ENCODE measurements at regions not wholly inside any gene's neighbourhood (a gene's known extent, or its start where the extent isn't known, plus 50 kb on each side); places are given as distances from the start of the nearest gene placed in this dataset.
A peak's percentile ranks its signal among the peaks of the same experiment; 100 is the strongest.

DNA sequence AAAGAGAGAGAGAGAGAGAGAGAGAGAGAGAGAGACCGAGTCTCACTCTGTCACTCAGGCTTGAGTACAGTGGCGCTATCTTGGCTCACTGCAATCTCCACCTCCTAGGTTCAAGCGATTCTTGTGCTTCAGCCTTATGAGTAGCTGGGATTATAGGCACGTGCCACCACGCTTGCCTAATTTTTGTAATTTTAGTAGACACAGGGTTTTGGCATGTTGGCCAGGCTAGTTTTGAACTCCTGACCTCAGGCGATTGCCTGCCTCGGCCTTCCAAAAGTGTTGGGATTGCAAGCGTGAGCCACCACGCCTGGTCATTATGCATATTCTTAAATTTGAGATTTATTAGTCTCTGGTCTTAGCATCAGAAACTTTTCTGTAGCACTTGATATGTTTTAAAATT lies 317.9 kb upstream of the ATP2B1 start:
- Histone ChIP-seq H3K4me3 (no peak overlapping the region), H3K4me1 (replicated peaks) (peaks cover 15% of the 10 kb centered on the region), H3K36me3 (no peaks in the 10 kb centered on the region), H3K27ac (no peak overlapping the region), H3K27me3 (replicated peaks) (no peaks in the 10 kb centered on the region), H3K9me3 (replicated peaks) (no peaks in the 10 kb centered on the region)
- DNase-seq (ENCODE audit: low read depth in 1 of 2, low spot score in 2 of 2): no peak

DNA sequence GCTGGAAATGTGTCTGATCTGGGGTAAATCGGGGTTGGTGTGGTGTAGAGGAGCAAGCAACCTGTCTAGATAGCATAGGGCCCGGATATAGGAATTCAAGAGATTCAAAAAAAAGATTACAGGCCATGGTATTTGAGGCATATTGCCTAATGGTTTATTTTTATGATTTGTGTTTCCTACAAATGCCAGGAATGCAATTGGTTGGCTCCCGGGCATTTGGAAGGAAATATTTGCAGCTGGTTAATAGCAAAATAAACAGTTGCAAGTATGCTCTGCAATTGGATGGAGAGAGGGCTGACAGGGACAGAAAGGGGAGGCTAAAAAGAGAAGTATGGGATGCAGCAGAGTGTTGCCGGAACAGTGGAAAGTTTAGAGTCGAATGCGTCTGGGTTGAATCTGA lies 315.6 kb upstream of the ATP2B1 start:
- peak in 1 of 2 experiments; percentile 37 for DNase-seq (ENCODE audit: low read depth in 1 of 2, low spot score in 2 of 2)
- no peaks in the 10 kb centered on the region for H3K36me3 ChIP-seq
- H3K27me3 ChIP-seq (replicated peaks): no peaks in the 10 kb centered on the region
- H3K4me1 ChIP-seq (replicated peaks): peaks cover 15% of the 10 kb centered on the region
- H3K4me3 ChIP-seq: no peak overlapping the region
- H3K9me3 ChIP-seq (replicated peaks): no peaks in the 10 kb centered on the region
- no peak overlapping the region for H3K27ac ChIP-seq

DNA sequence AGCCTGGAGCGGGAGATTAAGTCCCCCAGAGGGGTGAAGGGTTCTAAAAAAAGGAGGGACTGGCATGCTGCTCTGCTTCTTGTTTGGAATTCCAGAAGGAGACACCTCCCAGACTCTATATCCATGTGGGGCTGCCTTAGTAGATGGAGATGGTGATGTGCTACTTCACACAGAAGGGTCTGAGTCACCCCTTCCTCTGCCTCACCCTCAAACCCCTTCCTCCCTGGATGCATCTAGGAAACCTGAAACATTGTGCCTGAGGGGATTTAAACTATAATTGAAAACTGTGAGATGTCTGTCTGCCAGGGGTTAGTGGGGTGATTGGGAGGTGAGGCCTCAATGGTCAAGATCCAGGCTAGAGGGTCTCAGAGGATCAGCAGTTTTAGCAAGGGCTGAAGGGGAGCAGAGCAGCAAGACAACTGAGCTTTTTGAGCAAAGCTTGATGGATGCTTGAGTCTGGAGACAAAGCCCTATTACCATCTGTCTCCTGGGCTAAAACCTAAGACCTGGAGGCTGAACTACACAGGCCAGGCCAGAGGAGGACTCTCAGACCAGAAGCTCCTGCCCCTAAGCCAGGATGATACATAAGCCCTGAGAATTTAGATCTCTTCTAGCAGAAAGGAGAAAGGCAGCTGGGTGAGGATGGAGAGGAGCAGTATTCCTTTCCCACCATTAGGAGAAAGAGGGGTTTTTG lies 314.7 kb upstream of the ATP2B1 start:
- DNase-seq (ENCODE audit: low read depth in 1 of 2, low spot score in 2 of 2): no peak
- no peak overlapping the region for H3K27ac ChIP-seq
- H3K9me3 ChIP-seq (replicated peaks): no peaks in the 10 kb centered on the region
- no peaks in the 10 kb centered on the region for H3K36me3 ChIP-seq
- no peak overlapping the region for H3K4me3 ChIP-seq
- no peaks in the 10 kb centered on the region for H3K27me3 ChIP-seq (replicated peaks)
- peaks cover 9% of the 10 kb centered on the region for H3K4me1 ChIP-seq (replicated peaks)

DNA sequence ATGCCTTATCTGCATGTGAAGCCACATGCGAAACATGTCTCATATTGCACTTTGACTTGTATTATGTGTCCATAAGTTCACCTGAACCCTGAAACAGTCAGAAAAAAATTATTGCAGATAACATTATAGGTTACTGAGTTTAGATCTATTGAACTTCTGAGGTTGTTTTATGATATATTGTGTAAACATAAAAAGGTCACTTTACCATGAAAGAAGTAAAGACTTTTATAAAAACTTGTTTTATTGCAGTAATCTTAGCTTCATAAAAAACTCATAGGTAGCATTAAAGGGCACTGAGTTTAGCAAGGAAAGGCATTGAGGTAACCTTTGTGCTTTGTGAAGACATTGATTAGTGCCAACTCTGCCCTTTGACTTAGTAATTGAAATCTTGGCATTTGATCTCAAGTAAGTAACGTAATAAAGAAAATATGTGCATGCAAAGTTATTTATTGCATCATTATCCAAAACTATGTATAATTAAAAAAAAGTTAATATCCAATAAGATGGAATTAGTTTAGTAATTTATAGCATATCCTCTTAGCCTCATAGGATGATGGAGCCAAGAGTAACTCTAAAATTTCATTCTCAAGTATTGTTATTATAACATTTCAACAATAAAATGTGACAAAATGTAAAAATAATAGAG lies 313.3 kb upstream of the ATP2B1 start:
- no peaks in the 10 kb centered on the region for H3K36me3 ChIP-seq
- no peaks in the 10 kb centered on the region for H3K9me3 ChIP-seq (replicated peaks)

DNA sequence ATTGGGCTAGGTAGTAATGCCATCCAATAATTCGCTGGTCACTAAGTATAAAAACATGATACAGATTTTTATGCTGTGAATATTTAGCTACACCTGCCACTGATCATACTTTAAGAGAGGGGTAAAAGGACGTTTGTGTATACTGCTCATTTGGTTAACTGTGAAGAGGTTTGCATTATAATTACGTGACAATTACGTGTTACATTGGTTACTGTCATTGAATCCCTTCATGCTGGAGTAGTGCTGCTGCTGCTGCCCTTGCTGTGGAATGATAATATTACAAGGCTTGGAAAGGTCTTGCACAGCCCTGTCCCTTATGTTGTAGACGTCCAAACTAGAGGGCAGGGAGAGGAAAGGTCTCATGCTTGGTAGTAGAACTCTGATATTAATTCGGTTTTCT lies 312.2 kb upstream of the ATP2B1 start:
- DNase-seq (ENCODE audit: low read depth in 1 of 2, low spot score in 2 of 2): no peak
- Histone ChIP-seq H3K27me3 (replicated peaks) (no peaks in the 10 kb centered on the region), H3K9me3 (replicated peaks) (no peaks in the 10 kb centered on the region), H3K4me1 (replicated peaks) (peaks cover 6% of the 10 kb centered on the region; the same call in 1 of the 2 replicates), H3K36me3 (no peaks in the 10 kb centered on the region), H3K27ac (no peak overlapping the region), H3K4me3 (no peak overlapping the region)

More for the DNA sequence above, 313.3 kb upstream of the ATP2B1 start:
- DNase-seq (ENCODE audit: low read depth in 1 of 2, low spot score in 2 of 2): no peak
- H3K27ac ChIP-seq: no peak overlapping the region
- no peak overlapping the region for H3K4me3 ChIP-seq
- H3K27me3 ChIP-seq (replicated peaks): no peaks in the 10 kb centered on the region
- peaks cover 6% of the 10 kb centered on the region; the same call in 1 of the 2 replicates for H3K4me1 ChIP-seq (replicated peaks)

DNA sequence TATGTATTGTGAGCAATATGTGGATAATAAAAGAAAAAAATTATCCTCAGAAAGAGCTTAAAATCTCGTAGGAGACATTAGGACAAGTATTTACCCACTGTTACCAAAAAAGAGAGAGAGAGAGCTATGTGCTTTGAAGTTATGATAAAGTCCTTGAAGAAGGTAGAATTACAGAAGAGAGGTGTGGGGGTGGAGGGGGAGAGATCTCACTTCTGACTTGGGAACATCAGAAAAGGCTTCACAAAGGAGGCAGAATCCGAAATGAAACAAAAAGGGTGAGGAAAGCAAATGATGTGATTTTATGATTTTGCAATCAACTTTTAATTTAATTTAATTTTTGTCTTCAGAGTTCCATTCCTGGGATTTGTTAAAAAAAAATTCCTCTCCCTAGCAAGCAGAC lies 311.8 kb upstream of the ATP2B1 start:
- Histone ChIP-seq H3K9me3 (replicated peaks) (no peaks in the 10 kb centered on the region), H3K36me3 (no peaks in the 10 kb centered on the region), H3K4me3 (no peak overlapping the region), H3K27me3 (replicated peaks) (no peaks in the 10 kb centered on the region), H3K27ac (no peak overlapping the region), H3K4me1 (replicated peaks) (peaks cover 8% of the 10 kb centered on the region)
- no peak for DNase-seq (ENCODE audit: low read depth in 1 of 2, low spot score in 2 of 2)

DNA sequence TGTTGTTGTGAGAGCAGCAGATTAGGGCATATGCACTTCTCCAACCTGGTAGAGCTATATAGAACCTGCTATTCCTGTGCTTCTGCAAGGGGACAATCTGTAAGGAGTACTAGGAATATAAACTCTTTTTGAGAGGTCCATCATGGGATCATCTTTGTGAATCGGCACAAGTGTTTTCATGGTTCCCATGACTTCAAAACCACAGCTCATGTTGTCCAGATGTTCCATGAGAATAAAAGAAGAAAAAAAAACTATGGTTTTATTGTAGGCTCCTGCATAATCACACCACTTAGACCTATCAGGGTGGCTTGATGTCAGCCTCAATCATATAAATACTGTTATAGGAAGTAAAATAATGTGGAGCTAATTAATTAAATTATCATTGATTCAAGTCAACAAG lies 311.4 kb upstream of the ATP2B1 start:
- Histone ChIP-seq H3K4me3 (no peak overlapping the region), H3K36me3 (no peaks in the 10 kb centered on the region), H3K9me3 (replicated peaks) (no peaks in the 10 kb centered on the region), H3K27me3 (replicated peaks) (no peaks in the 10 kb centered on the region), H3K4me1 (replicated peaks) (peaks cover 13% of the 10 kb centered on the region), H3K27ac (no peak overlapping the region)
- DNase-seq (ENCODE audit: low read depth in 1 of 2, low spot score in 2 of 2): no peak

DNA sequence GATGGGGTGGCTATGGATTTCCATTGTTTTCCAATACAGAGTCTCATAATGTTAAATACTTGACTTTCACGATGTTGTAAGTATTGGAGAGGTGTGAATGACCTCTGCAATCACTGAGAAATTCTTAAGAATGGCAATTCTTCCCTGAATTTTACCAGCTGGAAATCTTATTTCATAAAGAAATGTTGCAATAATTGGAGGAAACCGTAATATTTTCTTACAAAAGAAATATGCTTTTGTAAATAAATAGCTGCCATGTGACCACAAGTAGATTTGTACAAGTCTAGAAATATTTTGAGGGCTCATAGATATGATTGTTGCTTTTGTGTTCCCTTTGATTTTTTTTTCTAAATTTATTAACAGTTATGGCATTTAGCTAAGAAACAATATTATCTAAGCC lies 308.7 kb upstream of the ATP2B1 start:
- DNase-seq (ENCODE audit: low read depth in 1 of 2, low spot score in 2 of 2): no peak
- no peaks in the 10 kb centered on the region for H3K9me3 ChIP-seq (replicated peaks)
- no peaks in the 10 kb centered on the region for H3K36me3 ChIP-seq
- H3K27me3 ChIP-seq (replicated peaks): no peaks in the 10 kb centered on the region
- no peak overlapping the region for H3K27ac ChIP-seq
- H3K4me1 ChIP-seq (replicated peaks): peaks cover 7% of the 10 kb centered on the region
- no peak overlapping the region for H3K4me3 ChIP-seq

DNA sequence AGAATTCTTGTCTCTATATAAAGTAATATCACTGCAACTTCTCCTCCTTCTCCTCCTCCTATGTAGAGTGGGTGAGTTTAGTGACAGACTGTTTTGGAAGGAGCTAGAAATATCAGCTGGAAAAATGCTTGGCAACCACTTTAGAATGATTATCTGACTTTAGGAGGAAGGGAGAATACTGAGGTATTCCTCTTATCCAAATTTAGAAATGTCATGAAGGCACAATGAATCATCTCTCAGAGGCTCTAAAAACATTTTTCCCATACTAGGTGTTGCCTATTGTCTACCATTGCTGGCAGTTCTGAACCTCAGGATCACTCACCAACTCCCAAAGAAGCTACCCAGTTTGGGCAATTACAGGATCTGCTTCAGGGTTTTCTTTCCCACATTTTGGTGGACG lies 306.6 kb upstream of the ATP2B1 start:
- H3K36me3 ChIP-seq: no peaks in the 10 kb centered on the region
- DNase-seq (ENCODE audit: low read depth in 1 of 2, low spot score in 2 of 2): no peak
- peaks cover 7% of the 10 kb centered on the region for H3K4me1 ChIP-seq (replicated peaks)
- no peak overlapping the region for H3K27ac ChIP-seq
- no peak overlapping the region for H3K4me3 ChIP-seq
- H3K27me3 ChIP-seq (replicated peaks): no peaks in the 10 kb centered on the region
- no peaks in the 10 kb centered on the region for H3K9me3 ChIP-seq (replicated peaks)

DNA sequence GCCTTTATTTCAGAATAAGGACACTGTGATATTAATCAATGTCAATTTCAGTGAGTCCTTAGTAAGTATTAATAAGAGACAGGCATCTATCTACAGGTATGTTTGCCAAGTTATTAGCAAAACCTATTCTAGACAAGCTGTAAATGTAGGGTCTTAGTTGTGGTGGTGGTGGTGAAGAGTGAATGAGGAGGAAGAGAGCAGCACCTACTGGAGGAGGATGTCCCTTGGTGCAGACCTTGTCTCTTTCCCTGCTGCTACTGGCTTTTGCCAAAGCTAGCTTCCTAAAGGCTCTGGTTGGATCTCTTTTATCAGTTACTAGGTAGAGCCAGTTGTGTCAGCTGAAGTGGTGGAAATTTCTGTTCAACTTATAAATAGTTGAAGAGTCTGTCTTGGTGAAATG lies 304.8 kb upstream of the ATP2B1 start:
- Histone ChIP-seq H3K36me3 (no peaks in the 10 kb centered on the region), H3K27ac (no peak overlapping the region), H3K4me1 (replicated peaks) (peaks cover 7% of the 10 kb centered on the region), H3K9me3 (replicated peaks) (no peaks in the 10 kb centered on the region), H3K27me3 (replicated peaks) (no peaks in the 10 kb centered on the region), H3K4me3 (no peak overlapping the region)
- DNase-seq (ENCODE audit: low read depth in 1 of 2, low spot score in 2 of 2): no peak

DNA sequence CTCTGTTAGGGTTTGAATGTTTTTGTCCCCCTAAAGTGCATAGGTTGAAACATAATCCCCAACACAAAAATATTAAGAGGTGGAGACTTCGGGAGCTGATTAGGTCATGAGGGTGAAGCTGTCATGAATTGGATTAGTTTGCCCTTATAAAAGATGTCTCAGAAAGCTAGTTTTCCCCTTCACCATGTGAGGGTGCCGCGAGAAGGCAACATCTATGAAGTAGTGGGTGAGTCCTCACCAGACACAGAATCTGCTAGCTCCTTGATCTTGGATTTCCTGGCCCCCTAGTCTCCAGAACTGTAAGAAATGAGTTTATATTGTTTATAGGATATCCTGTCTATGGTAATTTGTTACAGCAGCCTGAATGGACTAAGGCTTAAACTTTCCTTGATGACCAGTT lies 301.5 kb upstream of the ATP2B1 start:
- H3K4me3 ChIP-seq: no peak overlapping the region
- peaks cover under 1% of the 10 kb centered on the region for H3K4me1 ChIP-seq (replicated peaks)
- H3K9me3 ChIP-seq (replicated peaks): no peaks in the 10 kb centered on the region
- H3K27me3 ChIP-seq (replicated peaks): no peaks in the 10 kb centered on the region
- H3K27ac ChIP-seq: no peak overlapping the region
- DNase-seq (ENCODE audit: low read depth in 1 of 2, low spot score in 2 of 2): no peak
- no peaks in the 10 kb centered on the region for H3K36me3 ChIP-seq

DNA sequence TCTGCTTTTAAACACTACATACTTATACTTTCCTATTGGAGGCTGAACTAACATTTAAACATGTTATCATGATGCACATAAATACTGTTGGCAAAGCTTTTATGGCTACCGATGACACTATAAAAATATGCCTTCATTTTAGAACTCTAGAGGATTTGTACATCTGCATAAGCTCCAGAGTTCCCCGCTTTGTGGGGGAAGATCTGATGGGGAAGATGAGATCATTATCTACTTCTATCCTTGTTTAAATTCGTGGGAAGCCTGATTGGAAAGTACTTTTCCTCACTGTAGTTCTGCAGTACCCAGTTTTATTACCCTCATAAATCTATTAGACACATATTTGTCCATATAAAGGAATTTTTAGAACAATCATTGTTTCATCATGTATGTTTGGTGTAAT lies 299.6 kb upstream of the ATP2B1 start:
- Histone ChIP-seq H3K4me1 (replicated peaks) (no peaks in the 10 kb centered on the region), H3K4me3 (no peak overlapping the region), H3K27ac (no peak overlapping the region), H3K36me3 (no peaks in the 10 kb centered on the region), H3K27me3 (replicated peaks) (no peaks in the 10 kb centered on the region), H3K9me3 (replicated peaks) (no peaks in the 10 kb centered on the region)
- no peak for DNase-seq (ENCODE audit: low read depth in 1 of 2, low spot score in 2 of 2)

DNA sequence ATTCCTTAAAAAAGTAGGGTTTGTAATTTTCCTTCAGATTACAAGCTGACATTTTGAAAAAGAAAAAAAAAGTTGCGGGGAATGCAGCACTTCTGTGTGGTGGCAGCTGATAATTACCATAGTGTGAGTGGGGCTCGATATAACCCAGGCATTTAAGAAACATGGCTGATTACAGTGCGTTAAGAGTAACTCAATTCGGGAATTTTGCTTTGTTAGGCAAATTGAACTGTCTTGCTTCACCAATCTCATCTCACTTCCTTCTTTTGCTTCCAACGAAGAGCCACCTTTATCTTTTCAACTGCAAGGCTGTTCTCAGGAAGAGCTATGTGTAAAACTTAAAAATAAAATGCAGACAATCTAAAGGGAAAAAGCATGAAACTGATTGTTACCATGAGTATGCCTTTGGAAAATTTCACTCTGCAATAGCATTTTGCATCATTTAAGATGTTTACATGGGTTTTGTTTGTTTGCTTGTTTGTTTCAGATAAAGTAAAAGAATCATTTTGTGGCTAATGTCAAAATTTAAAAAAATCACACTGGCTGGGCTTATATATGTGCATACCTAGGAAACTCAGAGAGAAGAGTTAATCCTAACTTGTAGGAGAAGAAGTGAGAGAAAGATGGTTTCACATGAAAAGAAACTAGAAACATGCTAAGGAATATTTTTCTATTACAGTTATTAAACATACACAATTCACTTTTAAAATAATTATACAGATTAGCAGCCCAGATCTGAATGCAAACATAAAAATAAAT lies 295.9 kb upstream of the ATP2B1 start:
- no peaks in the 10 kb centered on the region for H3K9me3 ChIP-seq (replicated peaks)
- H3K4me1 ChIP-seq (replicated peaks): peaks cover 14% of the 10 kb centered on the region
- no peak overlapping the region for H3K4me3 ChIP-seq
- no peak overlapping the region for H3K27ac ChIP-seq
- no peak for DNase-seq (ENCODE audit: low read depth in 1 of 2, low spot score in 2 of 2)
- H3K27me3 ChIP-seq (replicated peaks): no peaks in the 10 kb centered on the region
- no peaks in the 10 kb centered on the region for H3K36me3 ChIP-seq

DNA sequence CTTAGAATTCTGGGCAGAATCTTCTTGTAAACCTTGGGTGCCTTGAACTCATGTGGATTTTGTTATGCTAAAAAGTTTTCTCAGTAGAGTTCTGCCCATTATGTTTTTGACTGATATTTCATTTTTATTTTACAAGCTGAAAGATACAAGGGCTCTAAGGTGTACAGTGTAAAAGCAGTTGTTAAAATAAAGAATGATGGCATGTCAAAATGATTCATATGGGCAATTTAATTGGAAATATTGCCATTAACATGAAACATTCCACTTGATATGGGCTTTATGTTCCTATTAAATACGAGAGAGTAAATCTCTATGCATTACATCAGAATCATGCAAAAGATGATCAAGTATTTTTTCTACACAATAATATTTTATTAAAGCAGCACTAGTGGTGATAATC lies 295.1 kb upstream of the ATP2B1 start:
- Histone ChIP-seq H3K9me3 (replicated peaks) (no peaks in the 10 kb centered on the region), H3K27me3 (replicated peaks) (no peaks in the 10 kb centered on the region), H3K4me1 (replicated peaks) (peaks cover 19% of the 10 kb centered on the region), H3K4me3 (no peak overlapping the region), H3K36me3 (no peaks in the 10 kb centered on the region), H3K27ac (no peak overlapping the region)
- no peak for DNase-seq (ENCODE audit: low read depth in 1 of 2, low spot score in 2 of 2)
